RWPE2 (cell line): ENCODE measurements at regions not wholly inside any gene's neighbourhood (a gene's known extent, or its start where the extent isn't known, plus 50 kb on each side); places are given as distances from the start of the nearest gene placed in this dataset.

Experiments
- ATAC-seq: fragments of 200-7000 bp; cut with Tn5 transposase; 3 replicates; pipeline ENCODE4 v1.9.1; 2021; ENCODE audit warnings: low read depth
- DNase-seq: peaks from one replicate; pipeline ENCODE4 v3.0.0-alpha.2; 2020; ENCODE audit warnings: low spot score
- H3K27ac ChIP-seq: fragments of 450-650 bp; 2 replicates; pipeline ENCODE4 v1.5.1; 2017; ENCODE audit warnings: mild to moderate bottlenecking; ENCODE audit not compliant: poor library complexity, severe bottlenecking
- H3K27me3 ChIP-seq: fragments of 250-450 bp; sonication (Bioruptor Pico); 2 replicates; pipeline ENCODE4 v1.5.1; 2021; ENCODE audit warnings: mild to moderate bottlenecking, moderate library complexity; ENCODE audit not compliant: insufficient read depth, poor library complexity, severe bottlenecking
- H3K36me3 ChIP-seq: fragments of 250-450 bp; sonication (Bioruptor Pico); 2 replicates; pipeline ENCODE4 v1.5.1; 2020; ENCODE audit warnings: low read depth, mild to moderate bottlenecking, moderate library complexity
- H3K4me1 ChIP-seq: fragments of 250-450 bp; sonication (Bioruptor Pico); 2 replicates; pipeline ENCODE4 v1.5.1; 2021; ENCODE audit warnings: mild to moderate bottlenecking, moderate library complexity; ENCODE audit not compliant: insufficient read depth, poor library complexity, severe bottlenecking
- H3K4me3 ChIP-seq: fragments of 250-450 bp; sonication (Bioruptor Pico); 2 replicates; pipeline ENCODE4 v1.5.1; 2021; ENCODE audit warnings: mild to moderate bottlenecking, moderate library complexity; ENCODE audit not compliant: severe bottlenecking
- H3K9me3 ChIP-seq: fragments of 250-450 bp; sonication (Bioruptor Pico); 2 replicates; pipeline ENCODE4 v1.5.1; 2021; ENCODE audit warnings: mild to moderate bottlenecking, moderate library complexity; ENCODE audit not compliant: severe bottlenecking
- TF ChIP-seq, protein P1 (sequence below): fragments of 450-650 bp; IDR thresholded peaks from one replicate; pipeline ENCODE4 v1.5.1; 2017; ENCODE audit warnings: mild to moderate bottlenecking, moderate library complexity; ENCODE audit not compliant: poor library complexity, severe bottlenecking

- Histone ChIP-seq H3K36me3 (no peaks in the 10 kb centered on the region), H3K4me3 (peak overlapping the region; percentile 86), H3K27me3 (no peaks in the 10 kb centered on the region), H3K4me1 (peaks cover 52% of the 10 kb centered on the region), H3K9me3 (no peaks in the 10 kb centered on the region), H3K27ac (peak overlapping the region; percentile 95)
- ATAC-seq (peak; percentile 35), DNase-seq (peak; percentile 83)
- TF ChIP-seq, protein P1, sequence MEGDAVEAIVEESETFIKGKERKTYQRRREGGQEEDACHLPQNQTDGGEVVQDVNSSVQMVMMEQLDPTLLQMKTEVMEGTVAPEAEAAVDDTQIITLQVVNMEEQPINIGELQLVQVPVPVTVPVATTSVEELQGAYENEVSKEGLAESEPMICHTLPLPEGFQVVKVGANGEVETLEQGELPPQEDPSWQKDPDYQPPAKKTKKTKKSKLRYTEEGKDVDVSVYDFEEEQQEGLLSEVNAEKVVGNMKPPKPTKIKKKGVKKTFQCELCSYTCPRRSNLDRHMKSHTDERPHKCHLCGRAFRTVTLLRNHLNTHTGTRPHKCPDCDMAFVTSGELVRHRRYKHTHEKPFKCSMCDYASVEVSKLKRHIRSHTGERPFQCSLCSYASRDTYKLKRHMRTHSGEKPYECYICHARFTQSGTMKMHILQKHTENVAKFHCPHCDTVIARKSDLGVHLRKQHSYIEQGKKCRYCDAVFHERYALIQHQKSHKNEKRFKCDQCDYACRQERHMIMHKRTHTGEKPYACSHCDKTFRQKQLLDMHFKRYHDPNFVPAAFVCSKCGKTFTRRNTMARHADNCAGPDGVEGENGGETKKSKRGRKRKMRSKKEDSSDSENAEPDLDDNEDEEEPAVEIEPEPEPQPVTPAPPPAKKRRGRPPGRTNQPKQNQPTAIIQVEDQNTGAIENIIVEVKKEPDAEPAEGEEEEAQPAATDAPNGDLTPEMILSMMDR: no peak
These were observed 79.1 kb downstream of the NDUFS5 start for GRCh38 chr1:39105061-39105840.

GRCh38 chr1:39105841-39106765 is 80.0 kb downstream of the NDUFS5 start:
- 0 out of 3 replicates have a peak, but pooled peaks have one; percentile 4 for ATAC-seq
- Histone ChIP-seq H3K36me3 (no peaks in the 10 kb centered on the region), H3K27me3 (no peaks in the 10 kb centered on the region), H3K4me1 (peaks cover 61% of the 10 kb centered on the region), H3K27ac (peak overlapping the region; percentile 95), H3K4me3 (peak overlapping the region; percentile 86), H3K9me3 (no peaks in the 10 kb centered on the region)
- DNase-seq: no peak
- TF ChIP-seq, protein P1: no peak

DNA sequence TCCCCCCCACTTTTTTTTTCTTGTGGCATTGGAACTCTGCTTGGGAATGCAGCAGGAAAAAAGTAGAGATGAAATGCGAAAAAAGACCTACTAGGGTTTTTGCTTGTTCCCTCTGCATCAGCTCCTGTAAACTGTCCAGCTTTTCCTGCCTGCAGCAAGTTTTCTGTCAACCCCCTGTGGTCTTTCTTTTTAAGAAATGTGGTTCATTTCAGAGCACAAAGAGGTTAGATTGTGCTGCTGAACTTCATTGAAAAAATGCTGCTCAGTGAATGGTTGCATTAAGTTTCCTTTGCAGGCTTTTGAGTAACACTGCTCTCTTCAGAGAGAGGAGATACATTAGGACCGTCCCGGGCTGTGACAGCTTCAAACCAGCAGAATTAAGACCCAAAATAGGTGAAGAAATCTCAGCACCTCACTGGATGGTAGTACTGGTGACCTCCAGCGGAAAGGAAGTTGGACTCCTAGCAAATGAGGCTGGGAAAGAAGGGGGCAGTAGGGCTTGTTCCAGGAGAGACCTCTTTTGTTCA is 80.7 kb downstream of the NDUFS5 start:
- Histone ChIP-seq H3K9me3 (no peaks in the 10 kb centered on the region), H3K36me3 (no peaks in the 10 kb centered on the region), H3K27me3 (no peaks in the 10 kb centered on the region), H3K27ac (peak overlapping the region; percentile 95), H3K4me1 (peaks cover 63% of the 10 kb centered on the region), H3K4me3 (peak overlapping the region; percentile 86)
- no peak for ATAC-seq
- no peak for DNase-seq
- TF ChIP-seq, protein P1: no peak

DNA sequence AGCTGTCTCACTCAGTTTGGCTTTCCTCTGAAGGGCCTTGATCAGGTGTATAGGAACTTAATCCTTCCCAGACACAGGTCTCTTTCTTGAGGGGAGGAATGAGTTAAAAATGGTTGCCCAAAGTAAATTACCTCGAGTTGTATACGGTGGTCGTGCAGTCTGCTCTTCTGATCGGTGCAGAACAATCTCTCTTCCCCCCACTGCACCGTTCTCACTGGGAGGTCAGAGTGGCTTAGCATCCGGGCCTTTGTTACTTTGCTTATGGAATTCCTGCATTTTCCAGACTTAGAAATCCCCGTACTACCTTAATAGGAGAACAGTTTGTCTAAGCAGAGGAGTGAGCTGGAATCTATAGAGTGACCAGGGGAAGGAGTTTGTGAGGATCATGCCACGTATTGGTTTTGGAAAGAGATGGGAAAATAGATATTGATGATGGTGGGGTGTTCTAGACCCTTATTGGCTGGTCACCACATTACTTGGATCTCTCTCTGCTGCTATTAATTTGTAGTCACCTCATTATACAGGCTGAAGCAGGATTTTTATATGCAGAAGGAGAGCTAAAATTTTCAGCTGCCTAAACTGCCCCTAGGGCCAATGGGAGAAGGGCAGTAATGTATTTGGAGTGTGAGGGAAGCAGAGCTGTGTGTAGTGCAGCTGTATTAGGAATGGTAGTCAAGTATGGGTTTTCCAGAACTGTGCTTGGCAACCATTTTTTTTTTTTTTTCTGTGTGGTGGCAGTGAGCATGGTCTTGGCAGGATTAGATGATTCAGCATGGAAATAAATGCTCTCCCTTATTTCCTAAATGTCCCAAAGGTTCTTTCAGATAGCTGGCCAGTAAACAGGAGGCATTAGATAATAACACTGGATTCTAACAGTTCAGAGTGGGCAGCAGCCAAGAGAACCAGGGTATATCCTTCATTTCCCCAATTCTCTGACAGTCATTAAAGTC is 81.5 kb downstream of the NDUFS5 start:
- DNase-seq (no peak), ATAC-seq (no peak)
- Histone ChIP-seq H3K4me3 (peak overlapping the region; percentile 86), H3K9me3 (no peaks in the 10 kb centered on the region), H3K4me1 (peaks cover 64% of the 10 kb centered on the region), H3K27me3 (no peaks in the 10 kb centered on the region), H3K27ac (peak overlapping the region; percentile 95), H3K36me3 (no peaks in the 10 kb centered on the region)
- TF ChIP-seq, protein P1: no peak
